GM12874 (cell line): ENCODE measurements at regions not wholly inside any gene's neighbourhood (a gene's known extent, or its start where the extent isn't known, plus 50 kb on each side); places are given as distances from the start of the nearest gene placed in this dataset.

Source experiments
- CTCF ChIP-seq: IDR thresholded peaks from 2 replicates; pipeline ENCODE4 v1.5.1; 2011; ENCODE audit warnings: low read depth, mild to moderate bottlenecking, control low read depth, low read length, moderate library complexity; ENCODE audit not compliant: insufficient read depth

GRCh38 chr21:41600116-41600515 is 92.2 kb upstream of the TMPRSS2 start:
- TF ChIP-seq CTCF, result no peak

- no peak for TF ChIP-seq CTCF
These were observed 90.8 kb upstream of the TMPRSS2 start for GRCh38 chr21:41598561-41599431.

GRCh38 chr21:41597811-41598231 is 89.9 kb upstream of the TMPRSS2 start:
- TF ChIP-seq CTCF, result no peak

GRCh38 chr21:41597227-41597626 is 89.3 kb upstream of the TMPRSS2 start:
- no peak for TF ChIP-seq CTCF

- TF ChIP-seq CTCF, result no peak
These were observed 88.4 kb upstream of the TMPRSS2 start for GRCh38 chr21:41596241-41596925.

GRCh38 chr21:41594268-41594667 is 86.3 kb upstream of the TMPRSS2 start:
- no peak for TF ChIP-seq CTCF

- TF ChIP-seq CTCF, result no peak
These were observed 85.8 kb upstream of the TMPRSS2 start for GRCh38 chr21:41593760-41594138.
